Stimulated activated memory B cell treated with anti-CD40 and anti-IgM and Interleukin-4, amounts not matched to agents 10 μg/mL and 1 μg/mL and 100 μg/mL, for 72 hours (primary cell): ENCODE measurements at regions not wholly inside any gene's neighbourhood (a gene's known extent, or its start where the extent isn't known, plus 50 kb on each side); places are given as distances from the start of the nearest gene placed in this dataset.
"Not testable (repeated sequence)": the region's sequence is repeated elsewhere in the genome, so short reads cannot be mapped to it uniquely, and the experiment has no call there.

Experiments
- ATAC-seq: fragments of 150-1000 bp; cut with Tn5 transposase; 2 replicates; pipeline ENCODE4 v1.10.0; 2021
- H3K27ac Mint-ChIP-seq: one replicate; pipeline ENCODE4 v1.8.0; 2022; ENCODE audit warnings: mild to moderate bottlenecking, mixed read lengths
- H3K27me3 Mint-ChIP-seq: one replicate; pipeline ENCODE4 v1.8.0; 2022; ENCODE audit warnings: mixed read lengths
- H3K36me3 Mint-ChIP-seq: one replicate; pipeline ENCODE4 v1.8.0; 2022; ENCODE audit warnings: mixed read lengths
- H3K4me1 Mint-ChIP-seq: one replicate; pipeline ENCODE4 v1.8.0; 2022; ENCODE audit warnings: mixed read lengths
- H3K4me3 Mint-ChIP-seq: one replicate; pipeline ENCODE4 v1.8.0; 2022; ENCODE audit warnings: mild to moderate bottlenecking, moderate library complexity, mixed read lengths
- H3K9me3 Mint-ChIP-seq: one replicate; pipeline ENCODE4 v1.8.0; 2022; ENCODE audit warnings: mixed read lengths

DNA sequence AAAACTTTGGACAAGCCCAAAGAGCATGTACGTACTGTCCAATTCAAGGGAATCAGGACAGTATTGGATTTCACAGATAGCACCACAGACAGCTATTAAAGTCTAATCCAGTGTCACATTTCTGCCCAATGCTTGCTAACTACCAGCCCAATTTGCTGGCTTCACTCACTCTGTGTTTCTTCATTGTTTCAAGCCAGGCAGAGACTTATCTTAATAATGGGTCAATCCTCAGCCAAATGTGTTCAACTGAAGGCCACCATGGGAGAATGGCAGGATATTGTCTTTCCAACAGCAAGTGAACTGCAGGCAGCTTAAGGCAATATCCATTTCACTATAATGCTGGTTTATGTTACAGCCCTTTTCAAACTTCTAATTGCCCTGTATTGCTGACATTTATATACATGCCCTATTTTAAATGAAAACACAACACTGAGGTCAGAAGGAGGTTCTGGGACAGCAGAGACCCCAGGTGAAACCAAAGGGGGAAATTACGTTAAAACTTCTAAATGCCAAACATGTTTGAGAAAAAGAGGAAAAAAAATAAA lies 142.1 kb upstream of the RSPO3 start:
- H3K27ac Mint-ChIP-seq = no peak overlapping the region

DNA sequence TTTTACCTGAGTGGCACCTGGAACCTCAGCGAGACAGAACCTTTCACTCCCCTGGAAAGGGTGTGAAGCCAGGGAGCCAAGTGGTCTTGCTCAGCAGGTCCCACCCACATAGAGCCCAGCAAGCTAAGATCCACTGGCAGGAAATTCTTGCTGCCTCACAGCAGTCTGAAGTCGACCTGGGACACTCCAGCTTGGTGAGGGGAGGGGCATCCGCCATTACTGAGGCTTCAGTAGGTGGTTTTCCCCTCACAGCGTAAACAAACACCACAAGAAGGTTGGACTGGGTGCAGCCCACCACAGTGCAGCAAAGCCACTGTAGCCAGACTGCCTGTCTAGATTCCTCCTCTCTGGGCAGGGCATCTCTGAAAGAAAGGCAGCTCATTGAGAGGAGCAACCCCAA lies 134.7 kb upstream of the RSPO3 start:
- Mint-ChIP-seq H3K4me1 (no peaks in the 10 kb centered on the region), H3K36me3 (no peaks in the 10 kb centered on the region), H3K4me3 (no peak overlapping the region), H3K27me3 (no peaks in the 10 kb centered on the region), H3K9me3 (peaks cover 3% of the 10 kb centered on the region), H3K27ac (no peak overlapping the region)
- ATAC-seq = no peak

More for the DNA sequence above, 142.1 kb upstream of the RSPO3 start:
- no peak for ATAC-seq
- Mint-ChIP-seq H3K36me3 (no peaks in the 10 kb centered on the region), H3K4me1 (no peaks in the 10 kb centered on the region), H3K27me3 (no peaks in the 10 kb centered on the region), H3K4me3 (no peak overlapping the region), H3K9me3 (peaks cover 2% of the 10 kb centered on the region)

DNA sequence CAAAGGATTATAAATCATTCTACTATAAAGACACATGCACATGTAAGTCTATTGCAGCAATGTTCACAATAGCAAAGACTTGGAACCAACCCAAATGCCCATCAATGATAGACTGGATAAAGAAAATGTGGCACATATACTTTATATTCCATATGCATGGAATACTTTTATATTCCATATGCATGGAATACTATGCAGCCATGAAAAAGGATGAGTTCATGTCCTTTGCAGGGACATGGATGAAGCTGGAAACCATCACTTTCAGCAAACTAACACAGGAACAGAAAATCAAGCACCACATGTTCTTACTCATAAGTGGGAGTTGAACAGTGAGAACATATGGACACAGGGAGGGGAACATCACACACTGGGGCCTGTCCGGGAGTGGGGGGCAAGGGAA lies 130.3 kb upstream of the RSPO3 start:
- ATAC-seq, H3K9me3 Mint-ChIP-seq, H3K27me3 Mint-ChIP-seq, H3K27ac Mint-ChIP-seq, H3K4me1 Mint-ChIP-seq, H3K36me3 Mint-ChIP-seq, H3K4me3 Mint-ChIP-seq: not testable (repeated sequence)

DNA sequence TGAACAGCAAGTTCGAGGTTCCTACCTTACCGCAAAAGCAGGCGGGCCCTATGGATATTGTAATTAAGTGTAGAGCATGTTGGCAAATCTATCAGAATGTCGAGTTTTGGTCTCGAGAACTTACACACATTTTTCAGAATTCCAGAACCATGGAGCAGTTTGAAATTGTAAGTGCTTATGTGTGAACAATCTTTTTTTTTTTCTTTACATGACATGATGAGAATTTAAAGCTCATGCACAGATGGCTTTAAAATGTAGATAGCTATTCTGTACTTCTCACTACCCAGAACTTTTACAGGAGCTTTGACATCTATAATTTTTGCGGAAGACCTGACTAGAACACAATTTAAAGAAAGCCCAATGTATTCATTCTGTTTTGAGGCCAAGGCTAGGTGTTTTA lies 117.8 kb upstream of the RSPO3 start:
- Mint-ChIP-seq H3K27ac (no peak overlapping the region), H3K27me3 (no peaks in the 10 kb centered on the region), H3K4me1 (no peaks in the 10 kb centered on the region), H3K9me3 (peaks cover 5% of the 10 kb centered on the region), H3K36me3 (no peaks in the 10 kb centered on the region), H3K4me3 (no peak overlapping the region)
- no peak for ATAC-seq

DNA sequence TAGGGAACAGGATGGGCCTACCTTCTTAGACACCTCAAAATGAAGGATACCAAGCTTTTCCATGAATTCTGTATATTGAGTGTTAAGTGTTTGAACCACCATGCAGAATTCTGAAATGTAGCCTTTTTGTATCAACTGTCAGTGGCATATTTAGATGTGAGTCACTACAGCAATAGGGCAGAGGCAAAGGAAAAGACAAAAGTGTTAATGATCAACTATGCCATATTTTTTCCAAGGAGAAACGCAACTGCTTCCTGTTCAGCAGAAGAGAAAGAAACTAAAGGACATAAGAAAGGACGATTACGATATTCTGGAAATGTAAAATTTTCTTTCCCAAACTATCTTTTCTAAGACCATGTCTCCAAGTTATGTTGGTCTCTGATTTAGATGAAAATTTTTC lies 104.6 kb upstream of the RSPO3 start:
- no peak for ATAC-seq
- Mint-ChIP-seq H3K27ac (no peak overlapping the region), H3K4me3 (no peak overlapping the region), H3K27me3 (no peaks in the 10 kb centered on the region), H3K9me3 (no peaks in the 10 kb centered on the region), H3K36me3 (no peaks in the 10 kb centered on the region), H3K4me1 (no peaks in the 10 kb centered on the region)

DNA sequence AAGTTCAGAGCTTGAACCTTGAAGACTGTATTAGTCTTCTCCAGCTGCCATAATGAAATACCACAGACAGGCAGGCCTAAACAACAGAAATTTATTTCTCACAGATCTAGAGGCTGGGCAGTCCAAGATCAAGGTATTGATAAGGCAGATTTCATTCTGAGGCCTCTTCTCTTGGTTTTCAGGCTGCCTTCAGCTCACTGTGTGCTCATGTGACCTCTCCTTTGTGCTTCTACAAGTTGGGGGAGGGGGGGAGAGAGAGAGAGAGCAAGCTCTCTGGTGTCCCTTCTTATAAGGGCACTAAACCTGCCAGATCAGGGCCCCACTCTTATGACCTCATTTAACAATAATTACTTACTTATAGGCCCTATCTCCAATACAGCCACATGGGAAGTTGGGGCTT lies 102.6 kb upstream of the RSPO3 start:
- H3K36me3 Mint-ChIP-seq = no peaks in the 10 kb centered on the region
- no peaks in the 10 kb centered on the region for H3K27me3 Mint-ChIP-seq
- H3K27ac Mint-ChIP-seq = no peak overlapping the region
- no peaks in the 10 kb centered on the region for H3K4me1 Mint-ChIP-seq
- no peak for ATAC-seq
- H3K9me3 Mint-ChIP-seq = no peaks in the 10 kb centered on the region
- H3K4me3 Mint-ChIP-seq = no peak overlapping the region

DNA sequence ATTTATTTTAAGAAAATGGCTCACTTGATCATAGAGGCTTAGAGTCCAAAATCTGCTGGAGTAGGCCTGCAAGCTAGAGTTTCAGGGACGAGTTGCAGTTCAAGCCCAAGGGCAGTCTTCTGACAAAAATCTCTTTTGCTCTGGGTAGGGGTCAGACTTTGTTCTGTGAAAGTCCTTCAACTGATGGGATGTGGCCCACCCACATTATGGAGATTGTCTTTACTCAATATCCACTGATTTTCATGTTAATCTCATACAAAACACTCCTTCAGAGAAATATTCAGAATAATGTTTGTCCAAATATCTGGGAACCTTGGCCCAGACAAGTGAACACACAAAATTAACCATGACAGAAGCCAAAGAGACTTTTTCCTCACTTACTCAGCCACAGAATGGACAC lies 98.6 kb upstream of the RSPO3 start:
- Mint-ChIP-seq H3K4me3 (no peak overlapping the region), H3K4me1 (no peaks in the 10 kb centered on the region), H3K36me3 (no peaks in the 10 kb centered on the region), H3K9me3 (no peaks in the 10 kb centered on the region), H3K27ac (no peak overlapping the region), H3K27me3 (no peaks in the 10 kb centered on the region)
- ATAC-seq = no peak

DNA sequence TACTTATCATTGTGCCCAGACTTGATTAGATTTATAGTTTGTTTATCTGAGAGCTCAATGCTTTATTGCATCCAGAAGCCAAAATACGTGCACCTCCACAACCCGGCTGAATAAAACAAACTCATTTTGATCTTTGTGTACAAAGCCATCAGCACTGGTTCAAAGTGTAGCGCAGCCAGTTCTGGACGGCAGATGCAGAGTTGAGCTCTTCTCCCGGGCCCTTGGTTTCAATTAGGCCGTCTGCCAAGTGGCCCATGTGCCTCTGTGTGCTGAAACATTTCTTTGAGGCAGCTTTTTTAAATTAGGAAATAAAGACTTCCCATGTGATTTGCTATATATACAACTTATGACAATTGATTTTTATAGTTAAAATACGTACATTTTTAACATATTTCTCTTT lies 96.2 kb upstream of the RSPO3 start:
- Mint-ChIP-seq H3K9me3 (no peaks in the 10 kb centered on the region), H3K36me3 (no peaks in the 10 kb centered on the region), H3K27me3 (no peaks in the 10 kb centered on the region), H3K4me3 (no peak overlapping the region), H3K27ac (no peak overlapping the region), H3K4me1 (no peaks in the 10 kb centered on the region)
- no peak for ATAC-seq

DNA sequence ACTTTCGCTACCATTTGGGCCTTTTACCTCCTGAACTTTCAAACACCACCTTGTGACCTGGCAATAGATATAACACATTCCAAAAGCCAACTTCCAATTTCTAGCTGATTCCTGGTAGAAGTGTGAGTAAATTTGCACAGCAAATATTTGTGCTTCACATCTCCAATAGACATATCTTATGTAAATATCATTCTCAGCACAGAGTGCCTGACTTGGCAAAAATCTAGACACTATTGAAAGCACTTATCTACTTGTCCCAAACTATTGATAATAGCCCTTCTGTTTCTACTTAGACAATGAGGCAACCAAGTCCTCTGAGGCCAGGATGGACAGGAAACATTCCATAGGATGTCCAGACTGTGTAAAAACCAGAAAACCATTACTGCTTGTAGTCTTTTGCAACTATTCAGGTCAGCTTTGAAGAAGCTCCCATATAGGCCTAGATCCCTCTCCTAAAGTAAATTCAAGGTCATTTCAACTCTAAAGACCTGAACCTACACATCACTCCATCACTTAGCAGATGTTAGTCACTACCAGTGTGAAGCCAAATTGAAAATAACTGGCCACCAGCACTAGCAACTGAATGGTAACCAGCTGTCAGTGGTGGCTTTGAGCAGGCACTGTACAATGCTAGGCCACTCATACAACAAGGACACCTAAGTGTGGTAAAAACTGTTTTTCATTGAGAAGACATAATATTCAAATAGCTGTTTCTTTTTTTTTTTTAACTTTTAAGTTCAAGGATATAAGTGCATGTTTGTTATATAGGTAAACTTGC lies 95.3 kb upstream of the RSPO3 start:
- Mint-ChIP-seq H3K9me3 (no peaks in the 10 kb centered on the region), H3K27ac (no peak overlapping the region), H3K4me3 (no peak overlapping the region)

DNA sequence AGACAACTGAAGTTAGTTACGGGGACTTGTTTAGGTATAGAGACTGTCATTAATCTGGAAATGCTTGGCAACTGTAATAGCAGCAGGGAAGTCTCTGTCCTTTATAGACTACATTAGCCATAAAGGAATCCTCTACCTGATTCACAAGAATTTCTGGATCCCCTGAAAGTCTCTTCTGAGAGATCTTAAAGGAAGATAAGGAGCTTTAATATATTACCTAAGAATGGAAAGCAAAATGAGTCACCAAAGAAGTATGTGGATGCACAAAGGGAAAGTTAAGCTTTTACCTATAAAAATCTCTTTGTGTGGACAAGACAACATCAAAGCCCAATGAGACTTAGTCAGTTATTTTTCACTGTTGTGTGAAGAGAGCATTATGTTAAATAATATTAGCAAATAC lies 92.2 kb upstream of the RSPO3 start:
- no peaks in the 10 kb centered on the region for H3K36me3 Mint-ChIP-seq
- H3K27me3 Mint-ChIP-seq = no peaks in the 10 kb centered on the region
- ATAC-seq = no peak
- H3K4me1 Mint-ChIP-seq = no peaks in the 10 kb centered on the region
- no peaks in the 10 kb centered on the region for H3K9me3 Mint-ChIP-seq
- H3K4me3 Mint-ChIP-seq = no peak overlapping the region
- no peak overlapping the region for H3K27ac Mint-ChIP-seq

More for the DNA sequence above, 95.3 kb upstream of the RSPO3 start:
- H3K27me3 Mint-ChIP-seq = no peaks in the 10 kb centered on the region
- no peak for ATAC-seq
- H3K4me1 Mint-ChIP-seq = no peaks in the 10 kb centered on the region
- no peaks in the 10 kb centered on the region for H3K36me3 Mint-ChIP-seq

DNA sequence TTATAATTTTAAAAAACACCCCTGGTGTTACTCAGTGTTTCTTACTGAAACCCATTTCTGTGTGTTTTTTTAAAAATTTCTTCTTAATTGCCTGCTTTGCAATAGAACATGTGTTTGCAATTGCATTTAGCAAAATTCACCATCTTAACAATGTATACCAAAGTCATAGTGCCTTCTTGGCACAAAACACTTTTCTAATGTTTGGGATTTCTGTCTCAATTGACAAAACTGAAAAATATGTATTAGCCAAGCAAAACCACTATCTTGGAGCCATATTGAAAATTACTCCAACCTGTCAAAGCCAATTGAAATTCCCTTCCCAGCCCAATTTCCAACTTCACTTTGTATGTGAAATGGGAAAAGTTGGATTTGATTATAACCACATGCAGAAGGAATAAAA lies 88.4 kb upstream of the RSPO3 start:
- no peak for ATAC-seq
- H3K27ac Mint-ChIP-seq = no peak overlapping the region
- no peaks in the 10 kb centered on the region for H3K27me3 Mint-ChIP-seq
- H3K4me1 Mint-ChIP-seq = no peaks in the 10 kb centered on the region
- H3K4me3 Mint-ChIP-seq = no peak overlapping the region
- no peaks in the 10 kb centered on the region for H3K36me3 Mint-ChIP-seq
- no peaks in the 10 kb centered on the region for H3K9me3 Mint-ChIP-seq

DNA sequence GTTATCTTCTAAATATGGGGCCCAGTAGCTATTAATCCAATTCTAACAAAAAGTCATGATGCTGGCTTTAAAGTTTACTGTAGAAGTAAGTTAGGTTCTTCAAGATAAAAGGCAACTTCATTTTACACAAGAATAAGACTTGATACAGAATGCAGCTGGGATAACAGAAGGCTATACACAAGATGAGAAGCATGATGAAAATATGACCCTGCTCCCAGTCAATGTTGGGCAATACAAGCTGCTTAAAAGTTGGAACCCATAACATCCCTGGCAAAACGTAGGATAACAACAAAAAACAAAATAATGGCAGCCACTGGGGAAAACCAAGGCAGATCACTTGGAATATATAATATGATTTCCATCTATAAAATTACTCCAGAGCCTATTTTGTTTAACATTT lies 87.6 kb upstream of the RSPO3 start:
- Mint-ChIP-seq H3K4me3 (no peak overlapping the region), H3K27ac (no peak overlapping the region), H3K36me3 (no peaks in the 10 kb centered on the region), H3K4me1 (no peaks in the 10 kb centered on the region), H3K9me3 (no peaks in the 10 kb centered on the region), H3K27me3 (no peaks in the 10 kb centered on the region)
- no peak for ATAC-seq

DNA sequence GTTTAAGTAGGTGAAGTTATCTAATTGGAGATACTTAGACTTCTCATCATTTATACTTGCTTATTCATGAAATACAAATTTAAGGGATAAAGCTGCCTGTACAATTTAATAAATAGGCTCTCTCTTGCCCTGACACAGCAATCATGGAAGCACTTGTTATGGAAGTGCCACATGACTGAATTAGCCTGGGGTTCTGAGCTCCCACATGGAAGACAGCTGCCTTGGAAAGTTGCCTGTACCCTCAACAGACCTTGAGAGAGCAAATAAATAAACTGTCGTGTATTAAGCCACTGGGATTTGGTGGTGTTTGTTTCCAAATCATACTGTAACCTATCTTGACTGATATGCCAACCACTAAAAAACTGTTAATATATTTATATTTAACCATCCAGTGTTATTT lies 87.0 kb upstream of the RSPO3 start:
- no peaks in the 10 kb centered on the region for H3K36me3 Mint-ChIP-seq
- no peaks in the 10 kb centered on the region for H3K27me3 Mint-ChIP-seq
- no peak overlapping the region for H3K27ac Mint-ChIP-seq
- no peak for ATAC-seq
- no peaks in the 10 kb centered on the region for H3K9me3 Mint-ChIP-seq
- H3K4me1 Mint-ChIP-seq = no peaks in the 10 kb centered on the region
- no peak overlapping the region for H3K4me3 Mint-ChIP-seq

DNA sequence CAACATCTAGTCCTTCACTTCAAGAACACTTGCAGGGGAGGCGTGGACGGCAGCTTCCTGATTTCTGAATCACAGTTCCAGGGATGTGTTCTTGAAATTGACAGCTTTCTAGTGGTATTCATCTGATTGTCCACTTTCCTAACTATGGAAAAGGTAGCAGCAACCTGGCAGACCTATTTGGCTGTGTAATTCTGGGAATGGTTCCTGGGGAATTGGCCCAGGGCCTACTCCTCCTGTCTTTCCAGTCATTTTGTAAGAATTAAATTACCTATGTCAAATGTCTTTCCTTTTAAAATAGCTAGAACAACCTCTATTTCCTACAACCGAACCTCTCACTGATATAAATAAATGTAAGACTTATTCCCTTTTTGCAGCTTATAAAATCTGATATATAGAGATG lies 85.5 kb upstream of the RSPO3 start:
- H3K27ac Mint-ChIP-seq = no peak overlapping the region
- no peaks in the 10 kb centered on the region for H3K27me3 Mint-ChIP-seq
- no peaks in the 10 kb centered on the region for H3K9me3 Mint-ChIP-seq
- H3K4me3 Mint-ChIP-seq = no peak overlapping the region
- no peak for ATAC-seq
- no peaks in the 10 kb centered on the region for H3K36me3 Mint-ChIP-seq
- no peaks in the 10 kb centered on the region for H3K4me1 Mint-ChIP-seq

DNA sequence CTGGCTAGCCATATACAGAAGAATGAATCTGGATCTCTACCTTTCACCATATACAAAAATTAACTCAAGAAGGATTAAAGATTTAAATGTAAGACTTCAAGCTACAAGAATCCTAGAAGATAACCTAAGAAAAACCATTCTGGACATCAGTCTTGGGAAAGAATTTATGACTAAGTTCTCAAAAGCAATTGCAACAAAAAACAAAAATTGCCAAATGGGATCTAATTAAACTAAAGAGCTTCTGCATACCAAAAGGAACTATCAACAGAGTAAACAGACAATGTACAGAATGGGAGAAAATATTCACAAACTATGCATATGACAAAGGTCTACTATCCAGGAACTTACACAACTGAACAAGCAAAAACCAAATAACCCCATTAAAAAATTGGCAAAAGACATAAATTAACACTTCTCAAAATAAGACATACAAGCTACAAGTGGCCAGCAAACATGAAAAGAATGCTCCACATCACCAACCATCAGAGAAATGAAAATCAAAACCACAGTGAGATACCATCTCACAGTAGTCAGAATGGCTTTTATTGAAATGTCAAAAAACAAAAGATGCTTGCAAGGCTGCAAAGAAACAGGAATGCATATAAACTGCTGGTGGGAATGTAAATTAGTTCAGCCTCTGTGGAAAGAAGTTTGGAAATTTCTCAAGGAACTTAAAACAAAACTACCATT lies 66.8 kb upstream of the RSPO3 start:
- Mint-ChIP-seq H3K4me1 (no peaks in the 10 kb centered on the region), H3K27ac (no peak overlapping the region), H3K4me3 (no peak overlapping the region), H3K9me3 (peaks cover 23% of the 10 kb centered on the region), H3K27me3 (no peaks in the 10 kb centered on the region), H3K36me3 (no peaks in the 10 kb centered on the region)
- no peak for ATAC-seq
